Heart right ventricle (tissue), 16 donors: ENCODE measurements at regions not wholly inside any gene's neighbourhood (a gene's known extent, or its start where the extent isn't known, plus 50 kb on each side); places are given as distances from the start of the nearest gene placed in this dataset.

Source experiments
- ATAC-seq, 8 donors: fragments of 200-7000 bp; cut with Tn5 transposase; one replicate each; pipeline ENCODE4 v1.9.1; 2020; ENCODE audit warnings: mild to moderate bottlenecking in 8 of 8, moderate library complexity in 8 of 8, moderate number of reproducible peaks in 1 of 8
- DNase-seq, 2 donors: peaks; one replicate each; pipeline ENCODE4 v3.0.0-alpha.2; 2020
- H3K27ac ChIP-seq, 10 donors: fragments of 200-600 bp; sonication (generic) in 2 of 10; one replicate each; pipeline versions ENCODE4 v1.5.0 to v1.8.0; 2020 to 2022; ENCODE audit warnings: mild to moderate bottlenecking in 3 of 10
- H3K27me3 ChIP-seq, 7 donors: fragments of 200-600 bp; one replicate each; pipeline ENCODE4 v1.8.0; 2021 to 2022; ENCODE audit warnings: mild to moderate bottlenecking in 2 of 7
- H3K36me3 ChIP-seq, 9 donors: fragments of 200-600 bp; sonication (generic) in 1 of 9; one replicate each; pipeline versions ENCODE4 v1.5.0 to v1.8.0; 2020 to 2022; ENCODE audit warnings: mild to moderate bottlenecking in 2 of 9
- H3K4me1 ChIP-seq, 9 donors: fragments of 200-600 bp; sonication (generic) in 1 of 9; one replicate each; pipeline versions ENCODE4 v1.5.0 to v1.8.0; 2020 to 2022; ENCODE audit warnings: mild to moderate bottlenecking in 4 of 9
- H3K4me3 ChIP-seq, 10 donors: fragments of 200-600 bp; sonication (generic) in 2 of 10; one replicate each; pipeline versions ENCODE4 v1.5.0 to v1.8.0; 2020 to 2022; ENCODE audit warnings: mild to moderate bottlenecking in 7 of 10, moderate library complexity in 2 of 10
- H3K9me3 ChIP-seq, 11 donors: fragments of 200-600 bp in 10 of 11; sonication (generic) in 2 of 11; one replicate each; pipeline versions ENCODE4 v1.5.0 to v1.8.0; 2013 to 2022; ENCODE audit warnings: mild to moderate bottlenecking in 2 of 11, control low read depth in 1 of 11, moderate library complexity in 1 of 11
- CTCF ChIP-seq, 9 donors: fragments of 200-600 bp; sonication (generic) in 2 of 9; IDR thresholded peaks; one replicate each; pipeline versions ENCODE4 v1.5.0 to v1.8.0; 2021 to 2022; ENCODE audit warnings: antibody characterized with exemption in 9 of 9, mild to moderate bottlenecking in 5 of 9, moderate library complexity in 1 of 9
- WGBS, 2 donors: extraction: QIAGEN DNeasy Blood & Tissue Kit; methylation state at CpG; one replicate each; pipeline ENCODE4 v1.1.7; 2013; ENCODE audit warnings: inconsistent platforms in 1 of 2; 5-methylcytosine and 5-hydroxymethylcytosine counted together
- intact Hi-C, 10 donors: fragments of 100-400 bp; cut with DNase I; formaldehyde crosslinking; loops; one replicate each; pipeline versions ENCODE4 v1.11.1 to v1.14.2; 2022
- donor health status: Arrhythmogenic right ventricular cardiomyopathy.
- donor health status: ischemic (EF 13 %, LVEDD 7.1; RV severe dilation, severe dysfunction).
- donor health status: healthy with polysubstance abuse.
- donor health status: DM: no; HTN: yes; CAD: no.
- donor health status: DM: no; HTN: no; CAD: no.
- donor health status: ischemic (EF 25% LVEDD 6.9; RV normal size, moderate dysfunction).
- donor health status: ischemic (EF 25% LVEDD 5.7; RV mildly dilated, moderate dysfunction).
- donor health status: healthy.
- donor health status: DM: yes; HTN: yes; CAD: no.
- donor health status: Ischemic cardiomyopathy.
- donor health status: ischemic (EF 35%, LVEDD 5.7; RV mildly dilated, moderate dysfunction).
- donor health status: nonischemic (EF 11% LVEDD 7.7; RV severe dilation, severe dysfunction).
- donor health status: DM: yes; HTN: yes; CAD: no.
- donor health status: PGD.
- donor health status: ischemic (EF 29% LVEDD 5.4; RV normal size, mild dysfunction).
- donor health status: nonischemic (EF 23%, LVEDD 6.1; RV moderate dilation, normal function).

- Histone ChIP-seq H3K9me3 (no peaks in the 10 kb centered on the region), H3K36me3 (no peaks in the 10 kb centered on the region), H3K4me3 (no peak overlapping the region), H3K27me3 (peaks cover 0 to 2% (median 0%) of the 10 kb centered on the region in 7 donors), H3K4me1 (peaks cover 0 to 4% (median 0%) of the 10 kb centered on the region in 9 donors), H3K27ac (no peak overlapping the region)
- ATAC-seq (no peak), DNase-seq (no peak)
- TF ChIP-seq CTCF (IDR thresholded peaks at IDR 0.05), result no peak
- intact Hi-C loops, result no loop called here
- WGBS, 2 donors, result 85 to 95% methylated on average over 10 of the region's 10 CpGs
Observed at GRCh38 chr1:38744452-38745350, 114.9 kb downstream of the RRAGC start.

- H3K27ac ChIP-seq, result no peak overlapping the region
- H3K27me3 ChIP-seq, result no peaks in the 10 kb centered on the region
- no peak overlapping the region for H3K4me3 ChIP-seq
- no peaks in the 10 kb centered on the region for H3K36me3 ChIP-seq
- no peak for DNase-seq
- H3K4me1 ChIP-seq, result peaks cover 0 to 4% (median 0%) of the 10 kb centered on the region in 9 donors
- WGBS, 2 donors, result 96 to 100% methylated on average over 1 of the region's 1 CpG
- intact Hi-C loops, result no loop called here
- no peak for TF ChIP-seq CTCF (IDR thresholded peaks at IDR 0.05)
- ATAC-seq, result no peak
- H3K9me3 ChIP-seq, result no peaks in the 10 kb centered on the region
Observed at GRCh38 chr1:38743184-38743583, 116.4 kb downstream of the RRAGC start.

GRCh38 chr1:38741341-38741740, 118.2 kb downstream of the RRAGC start:
- Histone ChIP-seq H3K4me3 (no peak overlapping the region), H3K27me3 (no peaks in the 10 kb centered on the region), H3K4me1 (peaks cover 0 to 2% (median 0%) of the 10 kb centered on the region in 9 donors), H3K9me3 (no peaks in the 10 kb centered on the region), H3K36me3 (no peaks in the 10 kb centered on the region), H3K27ac (no peak overlapping the region)
- ATAC-seq, result peak in 1 of 8 donors; percentile 59
- DNase-seq, result no peak
- intact Hi-C loops, result no loop called here
- 75 to 76% methylated on average over 9 of the region's 9 CpGs for WGBS, 2 donors
- no peak for TF ChIP-seq CTCF (IDR thresholded peaks at IDR 0.05)

GRCh38 chr1:38740487-38740886, 119.1 kb downstream of the RRAGC start:
- no peaks in the 10 kb centered on the region for H3K36me3 ChIP-seq
- 50 to 56% methylated on average over 6 of the region's 6 CpGs for WGBS, 2 donors
- ATAC-seq (peak in 4 of 8 donors; percentile 38 to 80 (median 54)), DNase-seq (no peak)
- intact Hi-C loops, result no loop called here
- H3K4me3 ChIP-seq, result no peak overlapping the region
- peak overlapping the region in 1 of 10 donors; percentile 30 for H3K27ac ChIP-seq
- no peak for TF ChIP-seq CTCF (IDR thresholded peaks at IDR 0.05)
- no peaks in the 10 kb centered on the region for H3K27me3 ChIP-seq
- H3K9me3 ChIP-seq, result no peaks in the 10 kb centered on the region
- H3K4me1 ChIP-seq, result no peaks in the 10 kb centered on the region
